PC-9 (cell line): ENCODE measurements at regions not wholly inside any gene's neighbourhood (a gene's known extent, or its start where the extent isn't known, plus 50 kb on each side); places are given as distances from the start of the nearest gene placed in this dataset.

Experiments used
- CTCF ChIP-seq: fragments of 200-600 bp; sonication (generic); conservative IDR thresholded peaks from 2 replicates; pipeline ENCODE4 v1.6.1; 2017; ENCODE audit warnings: mixed run types, antibody characterized with exemption, mild to moderate bottlenecking, moderate library complexity
- EZH2 ChIP-seq: fragments of 200-600 bp; sonication (generic); IDR thresholded peaks from 2 replicates; pipeline ENCODE4 v1.8.0; 2017; ENCODE audit warnings: antibody characterized with exemption, low read depth

- TF ChIP-seq CTCF (no peak), EZH2 (no peak)
Measured at GRCh38 chr6:84515067-84515466, 249.3 kb downstream of the TBX18 start.
